AG04450 (cell line): ENCODE measurements at regions not wholly inside any gene's neighbourhood (a gene's known extent, or its start where the extent isn't known, plus 50 kb on each side); places are given as distances from the start of the nearest gene placed in this dataset.
A peak's percentile ranks its signal among the peaks of the same experiment; 100 is the strongest.

Experiments used
- CTCF ChIA-PET: fragments of 300-600, 350-600 bp; formaldehyde crosslinking; extraction: SDS; loops from one replicate; lab custom pipeline; 2022; ENCODE audit warnings: antibody characterized with exemption, inconsistent platforms; lab: Charles Lee
- POLR2A ChIA-PET: fragments of 350-600 bp; formaldehyde crosslinking; extraction: SDS; loops from one replicate; lab custom pipeline; 2021; ENCODE audit warnings: antibody characterized with exemption, inconsistent platforms; lab: Yijun Ruan, JAX
- DNase-seq: peaks from one replicate; pipeline ENCODE4 v3.0.0-alpha.2; 2011; ENCODE audit warnings: low read depth, low spot score
- H3K27ac ChIP-seq: one replicate; pipeline ENCODE4 v1.5.1; 2012; ENCODE audit warnings: low read depth, low read length, control low read depth
- H3K27me3 ChIP-seq: one replicate; pipeline ENCODE4 v1.6.0; 2012; ENCODE audit warnings: low read length; ENCODE audit not compliant: control insufficient read depth, insufficient read depth
- H3K4me3 ChIP-seq: 2 replicates; pipeline ENCODE4 v1.5.1; 2011; ENCODE audit warnings: mild to moderate bottlenecking, low read depth, low read length, control low read depth
- H3K9me3 ChIP-seq: 2 replicates; pipeline ENCODE4 v1.5.1; 2012; ENCODE audit warnings: low read length; ENCODE audit not compliant: control insufficient read depth, insufficient read depth
- CTCF ChIP-seq: IDR thresholded peaks from 2 replicates; pipeline ENCODE4 v1.5.1; 2011; ENCODE audit warnings: low read depth, low read length, control low read depth, inconsistent platforms

GRCh38 chr5:125301711-125302110, 555.3 kb upstream of the ZNF608 start:
- Histone ChIP-seq H3K27me3 (no peaks in the 10 kb centered on the region), H3K9me3 (no peaks in the 10 kb centered on the region), H3K4me3 (no peak overlapping the region), H3K27ac (no peak overlapping the region)
- no peak for TF ChIP-seq CTCF
- POLR2A ChIA-PET, result no interaction called here
- no peak for DNase-seq
- CTCF ChIA-PET, result interaction anchor here (0.8 kb wide), 1 partner anchor 73 kb away, joined by 3 read pairs; no protein-coding TSS in a partner anchor

GRCh38 chr5:125302577-125302976, 556.1 kb upstream of the ZNF608 start:
- Histone ChIP-seq H3K9me3 (peaks cover 2% of the 10 kb centered on the region; the same call in 1 of the 2 replicates), H3K4me3 (no peak overlapping the region), H3K27ac (no peak overlapping the region), H3K27me3 (no peaks in the 10 kb centered on the region)
- no peak for TF ChIP-seq CTCF
- ChIA-PET CTCF (no interaction called here), POLR2A (no interaction called here)
- DNase-seq, result no peak

GRCh38 chr5:125306741-125307140, 560.3 kb upstream of the ZNF608 start:
- H3K9me3 ChIP-seq, result peaks cover 2% of the 10 kb centered on the region; the same call in 1 of the 2 replicates
- no peak for TF ChIP-seq CTCF
- H3K4me3 ChIP-seq, result no peak overlapping the region
- no peaks in the 10 kb centered on the region for H3K27me3 ChIP-seq
- POLR2A ChIA-PET, result no interaction called here
- CTCF ChIA-PET, result no interaction called here
- no peak overlapping the region for H3K27ac ChIP-seq
- DNase-seq, result no peak

GRCh38 chr5:125310749-125311148, 564.3 kb upstream of the ZNF608 start:
- peaks cover 10% of the 10 kb centered on the region for H3K9me3 ChIP-seq
- no peak overlapping the region for H3K4me3 ChIP-seq
- TF ChIP-seq CTCF, result no peak
- DNase-seq, result no peak
- ChIA-PET POLR2A (no interaction called here), CTCF (interaction anchor here (0.7 kb wide), 1 partner anchor 1236 kb away, joined by 3 read pairs; no protein-coding TSS in a partner anchor)
- H3K27me3 ChIP-seq, result no peaks in the 10 kb centered on the region
- H3K27ac ChIP-seq, result no peak overlapping the region

GRCh38 chr5:125311743-125312142, 565.3 kb upstream of the ZNF608 start:
- POLR2A ChIA-PET, result interaction anchor here (0.9 kb wide), 1 partner anchor 101 kb away, joined by 3 read pairs; no protein-coding TSS in a partner anchor
- Histone ChIP-seq H3K27ac (peak overlapping the region; percentile 74), H3K9me3 (peaks cover 10% of the 10 kb centered on the region), H3K27me3 (no peaks in the 10 kb centered on the region), H3K4me3 (no peak overlapping the region)
- DNase-seq, result peak; percentile 59
- no peak for TF ChIP-seq CTCF
- CTCF ChIA-PET, result no interaction called here
